ENCODE measurements at regions not wholly inside any gene's neighbourhood (a gene's known extent, or its start where the extent isn't known, plus 50 kb on each side); places are given as distances from the start of the nearest gene placed in this dataset.
"Not testable (repeated sequence)": the region's sequence is repeated elsewhere in the genome, so short reads cannot be mapped to it uniquely, and the experiment has no call there.

DNA sequence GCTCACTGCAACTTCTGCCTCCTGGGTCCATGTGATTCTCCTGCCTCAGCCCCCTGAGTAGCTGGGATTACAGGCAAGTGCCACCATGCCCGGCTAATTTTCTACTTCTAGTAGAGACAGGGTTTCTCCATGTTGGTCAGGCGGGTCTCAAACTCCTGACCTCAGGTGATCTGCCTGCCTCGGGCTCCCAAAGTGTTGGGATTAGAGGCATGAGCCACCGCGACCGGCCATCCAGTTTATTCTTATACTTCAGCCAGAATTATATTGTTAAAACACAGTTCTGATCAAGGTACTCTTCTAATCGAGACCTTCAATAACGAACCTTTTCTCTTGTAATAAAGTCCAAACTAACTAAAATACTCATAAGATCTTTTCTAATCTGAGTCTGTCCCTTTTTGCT lies 119.6 kb upstream of the FAR2 start:
- H4K20me1 ChIP-seq (ENCODE audit: control insufficient read depth, insufficient read depth); RAD21 ChIA-PET (ENCODE audit: unreplicated experiment); H3K27ac ChIP-seq (ENCODE audit: control insufficient read depth, insufficient read depth); H3K36me3 ChIP-seq (ENCODE audit: control insufficient read depth in 2 of 2, insufficient read depth in 2 of 2, low read length in 1 of 2); H2AFZ ChIP-seq (ENCODE audit: control insufficient read depth, low read depth, low read length); H3K79me2 ChIP-seq (ENCODE audit: control insufficient read depth, insufficient read depth, low read length); intact Hi-C loops (cut with micrococcal nuclease; ENCODE audit: unreplicated experiment); H3K4me3 ChIP-seq; H3K27me3 ChIP-seq (replicated peaks in 1 of 2; ENCODE audit: control insufficient read depth in 2 of 2, insufficient read depth in 2 of 2, low read length in 1 of 2); in situ Hi-C loops (cut with MboI); FAIRE-seq; SMC1A ChIA-PET (ENCODE audit: uncharacterized antibody, unreplicated experiment); H3K4me1 ChIP-seq (ENCODE audit: control insufficient read depth, insufficient read depth, low read length); BruUV-seq (replicated peaks); H3K4me2 ChIP-seq (ENCODE audit: control insufficient read depth, insufficient read depth); ATAC-seq; POLR2A ChIA-PET; H3K9ac ChIP-seq (ENCODE audit: control insufficient read depth, insufficient read depth, low read length); CTCF ChIA-PET; H3K9me3 ChIP-seq (replicated peaks; ENCODE audit: control insufficient read depth, insufficient read depth, low read length); DNase-seq (ENCODE audit: low read depth, low spot score): not testable (repeated sequence)
- whole genome bisulfite sequencing (ENCODE audit: insufficient coverage, insufficient replicate concordance, low lambda C conversion rate, missing lambda C conversion rate): 46% methylated on average over 8 of the region's 8 CpGs

DNA sequence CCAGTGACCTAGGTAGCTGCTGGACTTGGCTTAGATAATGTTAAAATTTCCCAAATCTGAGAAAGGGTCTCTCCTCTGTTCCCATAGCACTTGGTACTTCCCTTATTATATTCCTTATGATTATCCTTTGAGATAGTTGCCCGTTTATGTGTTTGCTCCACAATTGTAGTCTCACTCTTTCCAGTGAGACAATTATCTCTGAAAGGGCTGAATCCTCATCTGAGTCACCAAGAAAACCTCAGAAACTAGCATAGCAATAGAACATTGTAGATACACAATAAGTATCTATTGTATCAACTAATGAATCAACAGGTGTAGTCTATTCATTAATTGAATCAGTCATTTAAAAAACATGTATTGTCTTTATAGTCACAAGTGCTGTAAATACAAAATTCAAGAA lies 119.1 kb upstream of the FAR2 start:
- Histone ChIP-seq H3K27me3 (replicated peaks in 1 of 2; ENCODE audit: control insufficient read depth in 2 of 2, insufficient read depth in 2 of 2, low read length in 1 of 2) (no peaks in the 10 kb centered on the region), H3K4me1 (ENCODE audit: control insufficient read depth, insufficient read depth, low read length) (no peaks in the 10 kb centered on the region), H3K79me2 (ENCODE audit: control insufficient read depth, insufficient read depth, low read length) (no peaks in the 10 kb centered on the region), H3K9me3 (replicated peaks; ENCODE audit: control insufficient read depth, insufficient read depth, low read length) (no peaks in the 10 kb centered on the region), H3K27ac (ENCODE audit: control insufficient read depth, insufficient read depth) (no peak overlapping the region), H2AFZ (ENCODE audit: control insufficient read depth, low read depth, low read length) (no peak overlapping the region), H3K4me2 (ENCODE audit: control insufficient read depth, insufficient read depth) (no peak overlapping the region), H4K20me1 (ENCODE audit: control insufficient read depth, insufficient read depth) (no peaks in the 10 kb centered on the region), H3K4me3 (no peak overlapping the region), H3K36me3 (ENCODE audit: control insufficient read depth in 2 of 2, insufficient read depth in 2 of 2, low read length in 1 of 2) (no peaks in the 10 kb centered on the region), H3K9ac (ENCODE audit: control insufficient read depth, insufficient read depth, low read length) (no peak overlapping the region)
- SMC1A ChIA-PET (ENCODE audit: uncharacterized antibody, unreplicated experiment): interaction anchor here (1.2 kb wide), 1 partner anchor 288 kb away, joined by 3 read pairs; no protein-coding TSS in a partner anchor
- CTCF ChIA-PET: no interaction called here
- POLR2A ChIA-PET: no interaction called here
- no peak for DNase-seq (ENCODE audit: low read depth, low spot score)
- no peak for ATAC-seq
- WGBS (ENCODE audit: insufficient coverage, insufficient replicate concordance, low lambda C conversion rate, missing lambda C conversion rate): 0% methylated on average over 1 of the region's 1 CpG
- in situ Hi-C loops (cut with MboI) (no loop called here), intact Hi-C loops (cut with micrococcal nuclease; ENCODE audit: unreplicated experiment) (no loop called here)
- FAIRE-seq: no peak
- no TSS peak for BruUV-seq (replicated peaks)
- RAD21 ChIA-PET (ENCODE audit: unreplicated experiment): no interaction called here
- TF ChIP-seq CREM (IDR thresholded peaks at IDR 0.05; ENCODE audit: low read depth) (no peak), CHD4 (IDR thresholded peaks at IDR 0.05) (no peak), CBX3 (IDR thresholded peaks at IDR 0.05; ENCODE audit: borderline replicate concordance, low read depth) (no peak), SUZ12 (IDR thresholded peaks at IDR 0.05; ENCODE audit: unreplicated experiment) (no peak), MEF2A (IDR thresholded peaks at IDR 0.05; ENCODE audit: insufficient read depth, low read depth, low read length) (no peak), ZBED1 (IDR thresholded peaks at IDR 0.05; ENCODE audit: borderline replicate concordance) (no peak), MEF2B (IDR thresholded peaks at IDR 0.05; ENCODE audit: partially characterized antibody, poor library complexity, severe bottlenecking) (no peak), IKZF2 (IDR thresholded peaks at IDR 0.05) (no peak), BRCA1 (IDR thresholded peaks at IDR 0.05; ENCODE audit: low read depth, low read length) (no peak), SMAD5 (IDR thresholded peaks at IDR 0.05; ENCODE audit: low read depth) (no peak), GABPA (IDR thresholded peaks at IDR 0.05; ENCODE audit: low read depth) (no peak), NBN (IDR thresholded peaks at IDR 0.05) (no peak), ZNF207 (IDR thresholded peaks at IDR 0.05; ENCODE audit: borderline replicate concordance) (no peak), ZZZ3 (IDR thresholded peaks at IDR 0.05; ENCODE audit: control insufficient read depth, insufficient read length, low read depth) (no peak), FOXM1 (IDR thresholded peaks at IDR 0.05; ENCODE audit: low read depth, low read length) (no peak)
- TF ChIP-seq, protein P1, sequence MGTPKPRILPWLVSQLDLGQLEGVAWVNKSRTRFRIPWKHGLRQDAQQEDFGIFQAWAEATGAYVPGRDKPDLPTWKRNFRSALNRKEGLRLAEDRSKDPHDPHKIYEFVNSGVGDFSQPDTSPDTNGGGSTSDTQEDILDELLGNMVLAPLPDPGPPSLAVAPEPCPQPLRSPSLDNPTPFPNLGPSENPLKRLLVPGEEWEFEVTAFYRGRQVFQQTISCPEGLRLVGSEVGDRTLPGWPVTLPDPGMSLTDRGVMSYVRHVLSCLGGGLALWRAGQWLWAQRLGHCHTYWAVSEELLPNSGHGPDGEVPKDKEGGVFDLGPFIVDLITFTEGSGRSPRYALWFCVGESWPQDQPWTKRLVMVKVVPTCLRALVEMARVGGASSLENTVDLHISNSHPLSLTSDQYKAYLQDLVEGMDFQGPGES (IDR thresholded peaks at IDR 0.05): no peak
- TF ChIP-seq, protein P2, sequence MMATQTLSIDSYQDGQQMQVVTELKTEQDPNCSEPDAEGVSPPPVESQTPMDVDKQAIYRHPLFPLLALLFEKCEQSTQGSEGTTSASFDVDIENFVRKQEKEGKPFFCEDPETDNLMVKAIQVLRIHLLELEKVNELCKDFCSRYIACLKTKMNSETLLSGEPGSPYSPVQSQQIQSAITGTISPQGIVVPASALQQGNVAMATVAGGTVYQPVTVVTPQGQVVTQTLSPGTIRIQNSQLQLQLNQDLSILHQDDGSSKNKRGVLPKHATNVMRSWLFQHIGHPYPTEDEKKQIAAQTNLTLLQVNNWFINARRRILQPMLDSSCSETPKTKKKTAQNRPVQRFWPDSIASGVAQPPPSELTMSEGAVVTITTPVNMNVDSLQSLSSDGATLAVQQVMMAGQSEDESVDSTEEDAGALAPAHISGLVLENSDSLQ (IDR thresholded peaks at IDR 0.05): no peak
- TF ChIP-seq, protein P3, sequence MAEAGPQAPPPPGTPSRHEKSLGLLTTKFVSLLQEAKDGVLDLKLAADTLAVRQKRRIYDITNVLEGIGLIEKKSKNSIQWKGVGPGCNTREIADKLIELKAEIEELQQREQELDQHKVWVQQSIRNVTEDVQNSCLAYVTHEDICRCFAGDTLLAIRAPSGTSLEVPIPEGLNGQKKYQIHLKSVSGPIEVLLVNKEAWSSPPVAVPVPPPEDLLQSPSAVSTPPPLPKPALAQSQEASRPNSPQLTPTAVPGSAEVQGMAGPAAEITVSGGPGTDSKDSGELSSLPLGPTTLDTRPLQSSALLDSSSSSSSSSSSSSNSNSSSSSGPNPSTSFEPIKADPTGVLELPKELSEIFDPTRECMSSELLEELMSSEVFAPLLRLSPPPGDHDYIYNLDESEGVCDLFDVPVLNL (IDR thresholded peaks at IDR 0.05; ENCODE audit: low read depth, low read length): no peak
